ENCODE measurements at regions not wholly inside any gene's neighbourhood (a gene's known extent, or its start where the extent isn't known, plus 50 kb on each side); places are given as distances from the start of the nearest gene placed in this dataset.

GRCh38 chr12:124391340-124392261, 96.7 kb downstream of the RFLNA start:
- peaks cover 55% of the 10 kb centered on the region for H3K4me1 ChIP-seq (ENCODE audit: low read depth)
- no peaks in the 10 kb centered on the region for H3K36me3 ChIP-seq (ENCODE audit: low read depth)
- intact Hi-C loops (cut with DNase I, micrococcal nuclease), result no loop called here
- TF ChIP-seq CTCF (IDR thresholded peaks at IDR 0.05), result no peak
- no peak overlapping the region for H3K4me3 ChIP-seq
- no peaks in the 10 kb centered on the region for H3K9me3 ChIP-seq
- peak; percentile 67 to 85 (median 73) for DNase-seq
- ATAC-seq, result no peak

- peak; percentile 17 for ATAC-seq
- Histone ChIP-seq H3K36me3 (ENCODE audit: low read depth) (no peaks in the 10 kb centered on the region), H3K4me1 (ENCODE audit: low read depth) (peaks cover 46% of the 10 kb centered on the region), H3K9me3 (no peaks in the 10 kb centered on the region), H3K4me3 (no peak overlapping the region)
- no peak for TF ChIP-seq CTCF (IDR thresholded peaks at IDR 0.05)
- peak; percentile 55 to 78 (median 60) for DNase-seq
- intact Hi-C loops (cut with DNase I, micrococcal nuclease), result no loop called here
Measured at GRCh38 chr12:124390442-124391097, 95.7 kb downstream of the RFLNA start.

GRCh38 chr12:124389725-124390441, 95.0 kb downstream of the RFLNA start:
- TF ChIP-seq CTCF (IDR thresholded peaks at IDR 0.05), result no peak
- no peak overlapping the region for H3K4me3 ChIP-seq
- peak in 2 of 3 donors; percentile 63 to 64 for DNase-seq
- H3K36me3 ChIP-seq (ENCODE audit: low read depth), result no peaks in the 10 kb centered on the region
- peaks cover 46% of the 10 kb centered on the region for H3K4me1 ChIP-seq (ENCODE audit: low read depth)
- intact Hi-C loops (cut with DNase I, micrococcal nuclease), result no loop called here
- peak; percentile 52 for ATAC-seq
- no peaks in the 10 kb centered on the region for H3K9me3 ChIP-seq

GRCh38 chr12:124389138-124389724, 94.3 kb downstream of the RFLNA start:
- DNase-seq, result peak; percentile 84 to 90 (median 90)
- Histone ChIP-seq H3K4me1 (ENCODE audit: low read depth) (peaks cover 46% of the 10 kb centered on the region), H3K4me3 (no peak overlapping the region), H3K9me3 (no peaks in the 10 kb centered on the region), H3K36me3 (ENCODE audit: low read depth) (no peaks in the 10 kb centered on the region)
- peak; percentile 75 for ATAC-seq
- TF ChIP-seq CTCF (IDR thresholded peaks at IDR 0.05), result no peak
- intact Hi-C loops (cut with DNase I, micrococcal nuclease), result no loop called here

- DNase-seq (peak; percentile 73 to 86 (median 81)), ATAC-seq (peak; percentile 69)
- TF ChIP-seq CTCF (IDR thresholded peaks at IDR 0.05), result no peak
- Histone ChIP-seq H3K9me3 (no peaks in the 10 kb centered on the region), H3K4me1 (ENCODE audit: low read depth) (peaks cover 43% of the 10 kb centered on the region), H3K4me3 (no peak overlapping the region), H3K36me3 (ENCODE audit: low read depth) (no peaks in the 10 kb centered on the region)
- intact Hi-C loops (cut with DNase I, micrococcal nuclease), result no loop called here
Measured at GRCh38 chr12:124388679-124389137, 93.8 kb downstream of the RFLNA start.
